ENCODE measurements at regions not wholly inside any gene's neighbourhood (a gene's known extent, or its start where the extent isn't known, plus 50 kb on each side); places are given as distances from the start of the nearest gene placed in this dataset.

GRCh38 chr6:48369100-48369499 lies 258.1 kb upstream of the PTCHD4 start:
- no peaks in the 10 kb centered on the region for H3K36me3 Mint-ChIP-seq (ENCODE audit: unreplicated experiment)

GRCh38 chr6:48325701-48326100 lies 214.7 kb upstream of the PTCHD4 start:
- H3K9me3 Mint-ChIP-seq (ENCODE audit: unreplicated experiment): peaks cover 8% of the 10 kb centered on the region
- H3K4me1 Mint-ChIP-seq (ENCODE audit: unreplicated experiment): peaks cover 2% of the 10 kb centered on the region
- no peak for TF ChIP-seq CTCF (IDR thresholded peaks at IDR 0.05)
- no peaks in the 10 kb centered on the region for H3K27me3 Mint-ChIP-seq (ENCODE audit: unreplicated experiment)
- DNase-seq (ENCODE audit: extremely low spot score, unreplicated experiment): no peak
- H3K36me3 Mint-ChIP-seq (ENCODE audit: unreplicated experiment): no peaks in the 10 kb centered on the region
- no peak overlapping the region for H3K27ac Mint-ChIP-seq (ENCODE audit: unreplicated experiment)
- H3K4me3 Mint-ChIP-seq (ENCODE audit: unreplicated experiment): no peak overlapping the region

More at GRCh38 chr6:48369100-48369499, 258.1 kb upstream of the PTCHD4 start:
- H3K4me3 Mint-ChIP-seq (ENCODE audit: unreplicated experiment): no peak overlapping the region
- TF ChIP-seq CTCF (IDR thresholded peaks at IDR 0.05): no peak
- no peaks in the 10 kb centered on the region for H3K27me3 Mint-ChIP-seq (ENCODE audit: unreplicated experiment)
- H3K4me1 Mint-ChIP-seq (ENCODE audit: unreplicated experiment): peaks cover 2% of the 10 kb centered on the region
- peaks cover 12% of the 10 kb centered on the region for H3K9me3 Mint-ChIP-seq (ENCODE audit: unreplicated experiment)
- H3K27ac Mint-ChIP-seq (ENCODE audit: unreplicated experiment): no peak overlapping the region
- DNase-seq (ENCODE audit: extremely low spot score, unreplicated experiment): no peak

GRCh38 chr6:48318670-48319069 lies 207.7 kb upstream of the PTCHD4 start:
- no peak for TF ChIP-seq CTCF (IDR thresholded peaks at IDR 0.05)
- Mint-ChIP-seq H3K27ac (ENCODE audit: unreplicated experiment) (no peak overlapping the region), H3K36me3 (ENCODE audit: unreplicated experiment) (no peaks in the 10 kb centered on the region), H3K27me3 (ENCODE audit: unreplicated experiment) (no peaks in the 10 kb centered on the region), H3K4me3 (ENCODE audit: unreplicated experiment) (no peak overlapping the region), H3K4me1 (ENCODE audit: unreplicated experiment) (peaks cover 7% of the 10 kb centered on the region), H3K9me3 (ENCODE audit: unreplicated experiment) (no peaks in the 10 kb centered on the region)
- DNase-seq (ENCODE audit: extremely low spot score, unreplicated experiment): no peak

GRCh38 chr6:48315915-48316314 lies 204.9 kb upstream of the PTCHD4 start:
- Mint-ChIP-seq H3K27ac (ENCODE audit: unreplicated experiment) (no peak overlapping the region), H3K36me3 (ENCODE audit: unreplicated experiment) (no peaks in the 10 kb centered on the region), H3K9me3 (ENCODE audit: unreplicated experiment) (peaks cover 12% of the 10 kb centered on the region), H3K4me3 (ENCODE audit: unreplicated experiment) (no peak overlapping the region), H3K27me3 (ENCODE audit: unreplicated experiment) (no peaks in the 10 kb centered on the region), H3K4me1 (ENCODE audit: unreplicated experiment) (peaks cover 7% of the 10 kb centered on the region)
- DNase-seq (ENCODE audit: extremely low spot score, unreplicated experiment): no peak
- no peak for TF ChIP-seq CTCF (IDR thresholded peaks at IDR 0.05)

- Mint-ChIP-seq H3K9me3 (ENCODE audit: unreplicated experiment) (peaks cover 13% of the 10 kb centered on the region), H3K4me3 (ENCODE audit: unreplicated experiment) (no peak overlapping the region), H3K4me1 (ENCODE audit: unreplicated experiment) (peaks cover 7% of the 10 kb centered on the region), H3K36me3 (ENCODE audit: unreplicated experiment) (no peaks in the 10 kb centered on the region), H3K27me3 (ENCODE audit: unreplicated experiment) (no peaks in the 10 kb centered on the region), H3K27ac (ENCODE audit: unreplicated experiment) (no peak overlapping the region)
- TF ChIP-seq CTCF (IDR thresholded peaks at IDR 0.05): no peak
- DNase-seq (ENCODE audit: extremely low spot score, unreplicated experiment): no peak
Measured at GRCh38 chr6:48315051-48315719, 204.2 kb upstream of the PTCHD4 start.
